ENCODE measurements at regions not wholly inside any gene's neighbourhood (a gene's known extent, or its start where the extent isn't known, plus 50 kb on each side); places are given as distances from the start of the nearest gene placed in this dataset.

GRCh38 chr10:128429835-128430513 is 303.8 kb upstream of the MKI67 start (continued):
- TF ChIP-seq ZNF318 (IDR thresholded peaks at IDR 0.05; ENCODE audit: borderline replicate concordance in 1 of 2, low read depth in 1 of 2), result no peak
- TF ChIP-seq SMARCC2 (IDR thresholded peaks at IDR 0.05; ENCODE audit: low read depth), result no peak

Data from K562 (cell line).